Karpas-422 (cell line): ENCODE measurements at regions not wholly inside any gene's neighbourhood (a gene's known extent, or its start where the extent isn't known, plus 50 kb on each side); places are given as distances from the start of the nearest gene placed in this dataset.

Source experiments
- DNase-seq: peaks from one replicate; pipeline ENCODE4 v3.0.0-alpha.2; 2015
- H2AFZ ChIP-seq: fragments of 200-600 bp; sonication (generic); 2 replicates; pipeline ENCODE4 v1.6.1; 2014; ENCODE audit warnings: antibody characterized with exemption, low read length, mixed read lengths
- H3K27ac ChIP-seq: fragments of 200-600 bp; sonication (generic); 2 replicates; pipeline ENCODE4 v1.5.1; 2014; ENCODE audit warnings: mild to moderate bottlenecking, low read length, moderate library complexity
- H3K27me3 ChIP-seq: fragments of 200-600 bp; sonication (generic); 2 replicates; pipeline ENCODE4 v1.6.1; 2014; ENCODE audit warnings: low read length, mixed read lengths
- H3K36me3 ChIP-seq: fragments of 200-600 bp; sonication (generic); 2 replicates; pipeline ENCODE4 v1.6.1; 2014; ENCODE audit warnings: low read length, mixed read lengths; ENCODE audit not compliant: insufficient read depth
- H3K4me1 ChIP-seq: fragments of 200-600 bp; sonication (generic); 2 replicates; pipeline ENCODE4 v1.6.1; 2014; ENCODE audit warnings: mild to moderate bottlenecking, low read length, mixed read lengths
- H3K4me2 ChIP-seq: fragments of 200-600 bp; sonication (generic); 2 replicates; pipeline ENCODE4 v1.6.1; 2014; ENCODE audit warnings: low read length, low read depth, mild to moderate bottlenecking; ENCODE audit not compliant: poor library complexity, severe bottlenecking
- H3K4me3 ChIP-seq: fragments of 200-600 bp; sonication (generic); 2 replicates; pipeline ENCODE4 v1.5.1; 2014; ENCODE audit warnings: mild to moderate bottlenecking, antibody characterized with exemption, low read length, mixed read lengths
- H3K79me2 ChIP-seq: fragments of 200-600 bp; sonication (generic); 2 replicates; pipeline ENCODE4 v1.6.1; 2014; ENCODE audit warnings: mild to moderate bottlenecking, low read length, mixed read lengths
- H3K9ac ChIP-seq: fragments of 200-600 bp; sonication (generic); 2 replicates; pipeline ENCODE4 v1.6.0; 2014; ENCODE audit warnings: low read length
- H3K9me2 ChIP-seq: fragments of 200-600 bp; sonication (generic), shearing (Covaris generic); replicated peaks from 2 replicates; pipeline ENCODE4 v1.6.0; 2014; ENCODE audit warnings: mild to moderate bottlenecking, low read length, moderate library complexity; ENCODE audit not compliant: insufficient read depth
- H3K9me3 ChIP-seq: fragments of 300-700, 200-600 bp; sonication (generic); 2 replicates; pipeline ENCODE4 v1.6.1; 2014; ENCODE audit warnings: low read length, mixed read lengths
- H4K20me1 ChIP-seq: fragments of 200-600 bp; sonication (generic); 2 replicates; pipeline ENCODE4 v1.6.1; 2014; ENCODE audit warnings: mild to moderate bottlenecking, antibody characterized with exemption, low read length, low read depth; ENCODE audit not compliant: insufficient read depth

GRCh38 chr12:3398196-3398789 lies 92.7 kb upstream of the PRMT8 start:
- H3K4me3 ChIP-seq, result no peak overlapping the region
- no peaks in the 10 kb centered on the region for H3K9me2 ChIP-seq
- no peak overlapping the region for H3K27ac ChIP-seq
- no peak overlapping the region for H3K4me2 ChIP-seq
- H2AFZ ChIP-seq, result no peak overlapping the region
- H3K9ac ChIP-seq, result no peak overlapping the region
- DNase-seq, result no peak
- no peaks in the 10 kb centered on the region for H3K27me3 ChIP-seq
- no peaks in the 10 kb centered on the region for H4K20me1 ChIP-seq
- no peaks in the 10 kb centered on the region for H3K79me2 ChIP-seq
- no peaks in the 10 kb centered on the region for H3K36me3 ChIP-seq
- H3K9me3 ChIP-seq, result no peaks in the 10 kb centered on the region
- no peaks in the 10 kb centered on the region for H3K4me1 ChIP-seq

GRCh38 chr12:3405821-3406220 lies 85.2 kb upstream of the PRMT8 start:
- no peak overlapping the region for H3K4me3 ChIP-seq
- no peak for DNase-seq
- H3K4me1 ChIP-seq, result no peaks in the 10 kb centered on the region
- H3K9me3 ChIP-seq, result peaks cover 17% of the 10 kb centered on the region
- H3K27me3 ChIP-seq, result no peaks in the 10 kb centered on the region
- no peak overlapping the region for H3K27ac ChIP-seq
- H2AFZ ChIP-seq, result no peak overlapping the region
- H4K20me1 ChIP-seq, result no peaks in the 10 kb centered on the region
- H3K4me2 ChIP-seq, result no peak overlapping the region
- H3K79me2 ChIP-seq, result no peaks in the 10 kb centered on the region
- H3K9ac ChIP-seq, result no peak overlapping the region
- H3K36me3 ChIP-seq, result no peaks in the 10 kb centered on the region
- no peaks in the 10 kb centered on the region for H3K9me2 ChIP-seq

GRCh38 chr12:3407723-3408122 lies 83.3 kb upstream of the PRMT8 start:
- H3K36me3 ChIP-seq, result no peaks in the 10 kb centered on the region
- no peaks in the 10 kb centered on the region for H3K9me2 ChIP-seq
- no peaks in the 10 kb centered on the region for H3K27me3 ChIP-seq
- H3K27ac ChIP-seq, result no peak overlapping the region
- peaks cover 17% of the 10 kb centered on the region for H3K9me3 ChIP-seq
- no peak for DNase-seq
- no peak overlapping the region for H3K4me3 ChIP-seq
- H2AFZ ChIP-seq, result no peak overlapping the region
- no peak overlapping the region for H3K9ac ChIP-seq
- no peaks in the 10 kb centered on the region for H3K4me1 ChIP-seq
- H3K79me2 ChIP-seq, result no peaks in the 10 kb centered on the region
- no peaks in the 10 kb centered on the region for H4K20me1 ChIP-seq
- no peak overlapping the region for H3K4me2 ChIP-seq

GRCh38 chr12:3409662-3410061 lies 81.3 kb upstream of the PRMT8 start:
- no peak for DNase-seq
- H3K9ac ChIP-seq, result no peak overlapping the region
- H3K27ac ChIP-seq, result no peak overlapping the region
- H3K36me3 ChIP-seq, result no peaks in the 10 kb centered on the region
- no peak overlapping the region for H3K4me3 ChIP-seq
- H3K4me1 ChIP-seq, result no peaks in the 10 kb centered on the region
- H3K79me2 ChIP-seq, result no peaks in the 10 kb centered on the region
- H3K9me2 ChIP-seq, result no peaks in the 10 kb centered on the region
- H3K9me3 ChIP-seq, result peaks cover 17% of the 10 kb centered on the region
- no peak overlapping the region for H3K4me2 ChIP-seq
- no peaks in the 10 kb centered on the region for H4K20me1 ChIP-seq
- H3K27me3 ChIP-seq, result no peaks in the 10 kb centered on the region
- H2AFZ ChIP-seq, result no peak overlapping the region

- Histone ChIP-seq H3K4me3 (no peak overlapping the region), H3K9ac (no peak overlapping the region), H3K4me2 (no peak overlapping the region), H3K4me1 (no peaks in the 10 kb centered on the region), H2AFZ (no peak overlapping the region), H3K36me3 (no peaks in the 10 kb centered on the region), H3K9me3 (no peaks in the 10 kb centered on the region), H3K27ac (no peak overlapping the region), H3K79me2 (no peaks in the 10 kb centered on the region), H4K20me1 (no peaks in the 10 kb centered on the region), H3K9me2 (no peaks in the 10 kb centered on the region), H3K27me3 (no peaks in the 10 kb centered on the region)
- no peak for DNase-seq
Observed at GRCh38 chr12:3416159-3416558, 74.8 kb upstream of the PRMT8 start.

GRCh38 chr12:3416670-3417069 lies 74.3 kb upstream of the PRMT8 start:
- Histone ChIP-seq H3K4me2 (no peak overlapping the region), H3K27me3 (no peaks in the 10 kb centered on the region), H3K27ac (no peak overlapping the region), H3K4me1 (no peaks in the 10 kb centered on the region), H3K79me2 (no peaks in the 10 kb centered on the region), H3K4me3 (no peak overlapping the region), H2AFZ (no peak overlapping the region), H4K20me1 (no peaks in the 10 kb centered on the region), H3K36me3 (no peaks in the 10 kb centered on the region), H3K9me3 (no peaks in the 10 kb centered on the region), H3K9me2 (no peaks in the 10 kb centered on the region), H3K9ac (no peak overlapping the region)
- DNase-seq, result no peak

- Histone ChIP-seq H3K9ac (no peak overlapping the region), H3K27ac (no peak overlapping the region), H4K20me1 (no peaks in the 10 kb centered on the region), H3K36me3 (no peaks in the 10 kb centered on the region), H3K27me3 (no peaks in the 10 kb centered on the region), H2AFZ (no peak overlapping the region), H3K4me3 (no peak overlapping the region), H3K79me2 (no peaks in the 10 kb centered on the region), H3K4me2 (no peak overlapping the region), H3K4me1 (no peaks in the 10 kb centered on the region), H3K9me2 (no peaks in the 10 kb centered on the region), H3K9me3 (no peaks in the 10 kb centered on the region)
- DNase-seq, result no peak
Observed at GRCh38 chr12:3417113-3417512, 73.9 kb upstream of the PRMT8 start.

- Histone ChIP-seq H3K27ac (no peak overlapping the region), H3K79me2 (no peaks in the 10 kb centered on the region), H3K9me3 (no peaks in the 10 kb centered on the region), H2AFZ (no peak overlapping the region), H4K20me1 (no peaks in the 10 kb centered on the region), H3K4me1 (no peaks in the 10 kb centered on the region), H3K9ac (no peak overlapping the region), H3K36me3 (no peaks in the 10 kb centered on the region), H3K9me2 (no peaks in the 10 kb centered on the region), H3K27me3 (no peaks in the 10 kb centered on the region), H3K4me2 (no peak overlapping the region), H3K4me3 (no peak overlapping the region)
- no peak for DNase-seq
Observed at GRCh38 chr12:3417937-3418462, 73.0 kb upstream of the PRMT8 start.
